Hippocampal formation (tissue), 2 donors: ENCODE measurements at regions not wholly inside any gene's neighbourhood (a gene's known extent, or its start where the extent isn't known, plus 50 kb on each side); places are given as distances from the start of the nearest gene placed in this dataset.
"Not testable (repeated sequence)": the region's sequence is repeated elsewhere in the genome, so short reads cannot be mapped to it uniquely, and the experiment has no call there.

ENCODE experiments used
- DNase-seq, 2 donors: peaks; one replicate each; lab custom pipeline; 2025; lab: John Stamatoyannopoulos, UW

DNA sequence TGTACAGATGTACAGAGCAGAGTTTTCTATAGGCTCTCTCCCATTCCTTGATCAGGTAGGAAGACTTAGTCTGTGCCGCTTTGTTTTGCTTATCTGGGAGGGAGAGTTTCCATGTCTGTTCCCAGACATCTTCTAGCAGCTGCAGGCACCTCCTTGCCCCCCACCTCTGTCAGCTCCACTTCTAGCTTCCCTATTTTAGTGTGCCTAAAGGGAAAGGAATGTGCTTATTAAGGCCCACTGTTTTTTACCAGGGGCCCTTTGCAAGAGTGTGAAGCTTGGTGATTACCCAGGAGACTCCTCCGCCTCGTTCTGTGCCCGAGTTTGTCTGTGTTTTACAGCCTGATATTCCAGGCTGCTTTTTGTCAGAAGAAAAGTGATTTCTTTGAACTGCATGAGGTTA, 1984.4 kb downstream of the OLFM4 start:
- DNase-seq = no peak

- DNase-seq = no peak
These were observed 2000.7 kb downstream of the OLFM4 start for GRCh38 chr13:55029280-55029679.

- DNase-seq = no peak
These were observed 2009.6 kb downstream of the OLFM4 start for GRCh38 chr13:55038230-55038629.

DNA sequence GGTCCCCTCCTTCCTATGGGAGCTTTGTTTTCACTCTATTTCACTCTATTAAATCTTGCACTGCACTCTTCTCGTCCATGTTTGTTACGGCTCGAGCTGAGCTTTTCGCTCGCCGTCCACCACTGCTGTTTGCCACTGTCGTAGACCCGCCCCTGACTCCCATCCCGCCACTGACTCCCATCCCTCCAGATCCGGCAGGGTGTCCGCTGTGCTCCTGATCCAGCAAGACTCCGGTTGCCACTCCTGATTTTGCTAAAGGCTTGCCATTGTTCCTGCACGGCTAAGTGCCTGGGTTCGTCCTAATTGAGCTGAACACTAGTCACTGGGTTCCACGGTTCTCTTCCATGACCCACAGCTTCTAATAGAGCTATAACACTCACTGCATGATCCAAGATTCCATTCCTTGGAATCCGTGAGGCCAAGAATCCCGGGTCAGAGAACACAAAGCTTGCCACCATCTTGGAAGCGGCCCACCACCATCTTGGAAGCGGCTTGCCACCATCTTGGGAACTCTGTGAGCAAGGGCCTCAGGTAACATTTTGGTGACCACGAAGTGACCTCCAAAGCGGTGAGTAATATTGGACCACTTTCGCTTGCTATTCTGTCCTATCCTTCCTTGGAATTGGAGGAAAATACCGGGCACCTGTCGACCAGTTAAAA, 2025.4 kb downstream of the OLFM4 start:
- DNase-seq = not testable (repeated sequence)

DNA sequence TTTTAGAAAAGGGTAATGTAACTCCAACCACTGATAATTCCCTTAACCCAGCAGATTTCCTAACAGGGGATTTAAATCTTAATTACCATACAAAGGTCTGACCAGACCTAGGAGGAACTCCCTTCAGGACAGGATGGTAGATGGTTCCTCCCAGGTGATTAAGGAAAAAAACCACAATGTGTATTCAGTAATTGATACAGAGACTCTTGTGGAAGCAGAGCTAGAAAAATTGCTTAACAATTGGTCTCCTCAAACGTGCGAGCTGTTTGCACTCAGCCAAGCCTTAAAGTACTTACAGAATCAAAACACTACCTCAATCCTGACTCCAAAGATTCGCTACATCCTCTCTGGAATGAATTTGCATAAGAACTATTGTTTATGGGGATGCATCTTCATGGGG, 2027.1 kb downstream of the OLFM4 start:
- not testable (repeated sequence) for DNase-seq

DNA sequence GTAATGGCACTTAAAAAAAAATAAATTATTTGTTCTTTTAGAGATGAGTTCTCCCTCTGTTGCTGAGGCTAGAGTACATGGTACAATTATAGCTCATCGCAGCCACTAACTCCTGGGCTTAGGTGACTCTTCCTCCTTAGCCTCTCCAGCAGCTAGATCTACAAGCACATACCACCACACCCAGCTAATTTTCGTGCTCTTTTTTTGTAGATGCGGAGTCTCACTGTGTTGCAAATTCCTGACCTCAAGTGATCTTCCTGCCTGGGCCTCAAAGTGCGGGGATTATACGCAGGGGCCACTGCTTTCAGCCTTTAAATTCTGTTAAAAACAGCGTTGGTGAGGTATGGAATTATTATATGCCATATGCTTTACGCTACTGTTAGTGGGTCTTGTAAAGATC, 2034.0 kb downstream of the OLFM4 start:
- DNase-seq = no peak

DNA sequence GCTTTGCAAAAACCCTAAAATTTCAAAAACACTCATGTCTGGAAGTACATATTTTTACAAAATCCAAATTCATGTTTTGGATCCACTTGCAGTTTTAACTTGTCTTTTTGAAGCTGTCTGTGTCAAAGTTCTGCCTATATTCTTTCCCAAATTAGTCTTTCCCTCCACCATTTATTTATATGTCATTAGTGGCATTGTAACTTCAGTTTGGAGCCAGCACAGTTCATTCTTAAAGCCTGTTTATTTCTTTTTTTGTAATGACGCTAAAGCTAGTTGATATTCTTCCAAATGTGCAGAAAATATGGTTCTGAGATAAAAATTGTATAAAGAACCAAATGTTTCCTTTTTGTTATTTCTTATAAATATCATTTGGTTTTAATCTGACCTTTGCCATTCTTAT, 2039.3 kb downstream of the OLFM4 start:
- DNase-seq = no peak

DNA sequence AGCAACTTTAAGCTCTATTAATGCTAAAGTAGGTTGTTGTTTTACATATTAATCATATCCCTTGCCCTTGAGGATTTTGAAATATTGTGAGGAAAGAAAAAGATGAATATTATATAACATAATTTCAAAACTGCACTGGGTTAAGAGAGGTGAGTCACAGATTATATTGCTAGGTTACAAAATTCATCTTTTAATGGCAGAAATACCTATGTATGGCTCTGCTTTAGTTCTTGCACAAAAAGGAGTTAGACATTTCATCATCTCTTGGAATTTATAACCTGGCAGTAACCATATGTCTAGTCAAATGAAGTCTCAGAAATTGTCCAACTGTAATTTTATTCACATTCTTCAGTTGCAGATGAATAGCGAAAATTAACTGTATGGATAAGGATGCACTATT, 2041.1 kb downstream of the OLFM4 start:
- DNase-seq = no peak

DNA sequence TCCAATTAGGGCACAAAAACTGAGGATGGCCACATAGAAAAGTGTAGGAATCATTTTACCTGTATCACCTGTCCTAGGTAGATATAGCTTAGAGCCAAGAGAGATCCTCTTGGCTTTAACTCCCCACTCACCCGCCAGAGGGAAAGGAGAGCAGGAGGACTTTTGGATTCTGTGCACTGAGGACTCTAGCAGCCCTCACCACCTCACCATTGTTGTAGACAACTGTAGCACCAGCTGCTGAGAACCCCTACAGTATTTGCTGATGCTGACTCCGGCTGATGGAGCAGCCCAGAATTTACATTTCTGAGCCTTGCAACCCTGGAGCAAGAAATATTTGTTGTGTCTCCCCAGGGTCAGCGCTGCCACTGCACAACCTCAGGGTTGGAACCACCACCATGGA, 2044.4 kb downstream of the OLFM4 start:
- DNase-seq = no peak

- DNase-seq = no peak
These were observed 2056.0 kb downstream of the OLFM4 start for GRCh38 chr13:55084630-55085029.

DNA sequence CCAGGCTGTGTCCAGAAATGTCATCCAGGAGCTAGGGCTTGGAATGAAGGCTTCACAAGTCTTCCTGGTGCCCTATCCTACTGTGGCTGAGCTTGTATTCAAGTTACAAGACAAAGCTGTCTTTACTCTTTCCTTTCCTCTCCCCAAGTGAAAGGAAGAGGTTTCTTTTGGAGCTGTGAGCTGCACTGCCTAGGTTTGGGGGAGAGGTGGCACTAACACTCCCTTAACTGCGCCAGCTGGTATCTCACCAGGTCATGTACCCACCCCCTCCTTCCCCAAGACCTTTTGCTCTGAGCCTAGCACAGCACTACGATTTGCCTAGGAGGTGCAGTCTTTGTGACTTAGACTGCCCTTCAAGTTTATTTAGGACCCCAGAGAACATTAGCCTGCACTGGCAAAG, 2053.6 kb upstream of the PRR20A start:
- DNase-seq = no peak

DNA sequence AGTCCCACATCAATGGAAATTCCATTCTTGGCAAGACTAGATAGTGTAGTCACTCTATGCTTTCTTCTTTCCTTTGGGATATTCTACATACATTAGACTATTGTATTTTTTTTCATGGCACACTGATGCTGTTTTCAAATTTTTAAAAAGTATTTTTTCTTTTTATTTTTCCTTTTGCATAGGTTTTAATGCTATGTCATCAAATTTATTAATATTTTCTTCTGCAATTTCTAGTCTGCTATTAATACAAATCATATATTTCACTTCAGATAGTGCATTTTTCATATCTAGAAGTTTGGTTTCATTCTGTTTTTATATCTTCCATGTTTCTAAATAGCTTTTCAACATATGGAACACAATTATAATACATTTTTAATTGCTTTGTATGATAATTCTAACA, 2050.1 kb upstream of the PRR20A start:
- no peak for DNase-seq

DNA sequence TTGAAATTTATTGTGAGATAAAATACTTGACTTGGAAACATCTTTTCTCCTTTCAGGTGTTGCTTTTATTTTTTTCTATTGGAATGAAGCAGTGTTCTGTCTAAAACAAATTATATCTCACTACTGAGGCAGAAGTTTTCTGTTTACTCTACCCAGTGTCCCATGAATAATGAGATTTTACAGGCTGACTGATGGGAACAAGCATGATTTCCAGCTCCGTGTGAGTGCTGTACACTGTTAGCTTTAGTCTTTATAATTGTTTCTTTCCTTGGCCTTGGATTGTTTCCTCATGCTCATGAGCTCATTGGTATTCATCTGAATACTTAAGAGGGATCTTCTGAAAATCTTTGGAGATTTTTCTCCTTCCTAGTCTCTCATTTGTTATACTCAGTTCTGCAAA, 2049.5 kb upstream of the PRR20A start:
- no peak for DNase-seq

DNA sequence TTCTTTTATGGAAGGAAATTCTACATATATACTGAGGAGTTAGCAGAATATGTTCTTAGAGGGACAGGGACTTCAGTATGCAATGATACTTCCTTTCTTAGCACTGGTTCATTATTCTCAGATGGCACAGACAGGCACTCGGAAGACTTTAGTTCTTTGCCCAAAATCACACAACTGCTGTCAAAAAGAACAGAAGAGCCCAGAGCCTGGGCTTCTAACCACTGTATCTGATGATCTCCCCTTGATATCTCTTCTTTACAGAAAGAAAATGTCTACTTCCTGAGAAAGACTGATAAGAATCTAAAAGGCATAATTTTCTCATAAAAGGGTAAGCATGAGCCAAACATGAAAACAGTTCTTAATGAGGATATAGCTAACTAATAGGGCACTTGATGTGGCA, 2034.2 kb upstream of the PRR20A start:
- DNase-seq = no peak

GRCh38 chr13:55120631-55121030, 2020.1 kb upstream of the PRR20A start:
- DNase-seq = no peak

DNA sequence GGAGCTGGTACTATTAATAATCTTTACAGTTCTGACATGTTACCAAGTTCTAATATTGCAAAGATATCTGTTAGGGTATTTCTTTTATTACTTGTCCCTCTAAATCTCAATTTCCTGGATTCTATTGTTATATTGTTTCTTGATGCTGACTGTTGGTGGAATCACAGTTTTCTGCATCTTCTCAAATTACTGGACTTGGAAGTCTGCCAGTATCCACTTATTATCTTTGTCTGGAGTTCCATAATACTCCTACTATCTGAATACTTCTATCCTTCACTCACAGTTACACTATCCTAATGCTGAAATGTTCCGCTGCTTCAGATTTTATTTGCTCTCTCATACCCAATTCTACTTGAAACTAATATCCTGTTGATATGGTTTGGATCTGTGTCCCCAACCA, 1985.7 kb upstream of the PRR20A start:
- no peak for DNase-seq

GRCh38 chr13:55159765-55160164, 1981.0 kb upstream of the PRR20A start:
- DNase-seq = no peak

- no peak for DNase-seq
These were observed 1979.9 kb upstream of the PRR20A start for GRCh38 chr13:55160867-55161266.

DNA sequence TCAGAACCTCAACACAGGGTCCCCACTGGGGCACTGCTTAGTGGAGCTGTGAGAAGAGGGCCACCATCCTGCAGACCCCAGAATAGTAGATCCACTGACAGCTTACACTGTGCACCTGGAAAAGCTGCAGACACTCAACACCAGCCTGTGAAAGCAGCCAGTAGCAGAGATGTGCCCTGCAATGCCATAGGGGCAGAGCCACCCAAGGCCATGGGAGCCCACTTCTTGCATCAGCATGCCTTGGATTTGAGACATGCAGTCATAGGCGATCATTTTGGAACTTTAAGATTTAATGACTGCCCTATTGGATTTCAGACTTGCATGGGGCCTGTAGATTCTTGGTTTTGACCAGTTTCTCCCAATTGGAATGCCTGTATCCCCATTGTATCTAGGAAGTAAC, 1962.1 kb upstream of the PRR20A start:
- not testable (repeated sequence) for DNase-seq

- DNase-seq = no peak
These were observed 1949.7 kb upstream of the PRR20A start for GRCh38 chr13:55190996-55191395.

- no peak for DNase-seq
These were observed 1941.6 kb upstream of the PRR20A start for GRCh38 chr13:55199134-55199533.

- no peak for DNase-seq
These were observed 1925.8 kb upstream of the PRR20A start for GRCh38 chr13:55214841-55215345.

DNA sequence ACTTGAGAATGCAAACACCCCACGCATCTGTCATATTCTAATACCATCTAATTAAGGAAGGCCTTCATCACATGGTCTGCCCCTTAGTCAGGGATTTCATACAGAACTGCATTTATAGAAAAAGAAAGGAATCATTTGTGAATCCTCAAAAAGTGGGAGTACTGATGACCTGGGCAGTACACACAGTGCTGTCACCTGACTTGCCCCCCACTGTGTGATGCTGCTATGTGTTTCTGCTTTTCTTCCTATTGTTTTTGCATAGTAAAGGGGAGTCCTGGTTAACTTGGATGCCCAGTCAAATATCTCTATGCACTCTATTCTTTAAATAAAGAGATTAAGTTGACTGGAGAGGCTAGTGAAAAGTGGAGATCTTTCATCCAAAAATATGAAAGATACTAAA, 1921.2 kb upstream of the PRR20A start:
- no peak for DNase-seq

- no peak for DNase-seq
These were observed 1910.7 kb upstream of the PRR20A start for GRCh38 chr13:55229906-55230569.
